T-helper 2 cell treated with Interferon-gamma antibody and Interleukin-4, amounts not matched to agents 100 ng/mL and 5 ng/mL, for 36 hours (primary cell): ENCODE measurements at regions not wholly inside any gene's neighbourhood (a gene's known extent, or its start where the extent isn't known, plus 50 kb on each side); places are given as distances from the start of the nearest gene placed in this dataset.

Experiments used
- intact Hi-C: fragments of 100-400 bp; cut with micrococcal nuclease; formaldehyde crosslinking; loops from one replicate; pipeline ENCODE4 v1.15.1; 2023

DNA sequence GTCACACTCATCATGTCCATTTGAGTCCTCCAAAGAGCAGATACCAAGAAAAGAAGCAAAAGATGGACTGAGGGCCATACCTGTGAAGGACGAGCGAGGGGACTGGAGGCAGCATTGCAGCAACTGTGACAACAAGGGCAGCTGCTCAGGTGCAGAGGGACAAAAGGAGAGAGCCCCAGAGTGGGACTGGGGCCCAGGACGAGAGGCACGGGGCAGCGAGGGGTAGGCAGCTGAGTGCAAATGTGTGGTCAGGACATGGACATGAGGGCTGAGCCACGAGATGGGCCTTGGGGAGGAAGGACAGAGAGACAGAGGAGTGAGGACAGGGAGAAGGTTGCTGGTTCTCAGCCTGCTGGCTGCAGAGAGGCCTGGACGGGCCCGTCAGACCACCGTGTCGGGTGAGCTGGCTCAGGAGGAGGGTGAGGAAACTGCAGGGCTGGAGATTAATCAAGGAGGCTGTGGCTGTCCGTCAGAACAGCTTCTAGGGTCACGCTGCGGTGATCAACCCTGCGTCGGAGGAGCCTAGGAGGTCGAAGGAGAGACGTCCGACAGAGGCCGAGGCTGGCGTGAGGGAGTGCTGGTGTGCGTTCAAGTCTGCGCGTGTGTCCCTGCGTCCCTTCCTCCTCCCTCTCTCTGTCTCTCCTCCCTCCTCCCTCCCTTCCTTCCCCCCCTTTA is 206.8 kb upstream of the HDAC4 start:
- intact Hi-C loops = no loop called here

DNA sequence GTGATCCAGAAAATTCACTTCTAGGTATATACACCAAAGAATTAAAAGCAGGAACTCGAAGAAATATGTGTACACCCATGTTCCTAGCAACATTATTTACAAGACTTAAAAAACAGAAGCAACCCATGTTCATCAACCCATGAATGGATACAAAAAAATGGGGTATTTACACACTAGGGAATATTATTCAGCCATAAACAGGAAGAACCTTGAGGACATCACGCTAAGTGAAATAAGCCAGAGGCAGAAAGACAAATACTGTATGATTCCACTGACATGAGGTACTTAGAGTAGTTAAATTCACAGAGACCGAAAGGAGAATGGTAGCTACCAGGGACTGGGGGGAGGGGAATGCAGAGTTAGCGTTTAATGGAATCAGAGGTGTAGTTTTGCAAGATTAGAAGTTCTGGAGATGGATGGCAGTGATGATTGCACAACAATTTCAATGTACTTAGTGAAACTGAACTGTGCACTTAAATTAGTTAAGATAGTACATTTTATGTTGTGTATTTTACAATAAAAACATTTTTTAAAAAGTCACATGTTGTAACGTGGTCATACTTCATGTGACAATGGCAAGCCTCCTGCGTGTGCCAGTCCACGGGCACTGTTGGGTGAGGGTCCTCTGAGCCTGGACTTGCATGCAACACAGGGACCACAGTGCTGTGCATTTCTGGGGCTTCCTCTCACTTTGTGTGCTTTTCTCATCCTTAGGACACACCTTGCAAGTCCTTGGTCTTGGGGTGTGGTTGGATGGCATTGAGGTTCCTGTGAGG is 206.1 kb upstream of the HDAC4 start:
- intact Hi-C loops = no loop called here

DNA sequence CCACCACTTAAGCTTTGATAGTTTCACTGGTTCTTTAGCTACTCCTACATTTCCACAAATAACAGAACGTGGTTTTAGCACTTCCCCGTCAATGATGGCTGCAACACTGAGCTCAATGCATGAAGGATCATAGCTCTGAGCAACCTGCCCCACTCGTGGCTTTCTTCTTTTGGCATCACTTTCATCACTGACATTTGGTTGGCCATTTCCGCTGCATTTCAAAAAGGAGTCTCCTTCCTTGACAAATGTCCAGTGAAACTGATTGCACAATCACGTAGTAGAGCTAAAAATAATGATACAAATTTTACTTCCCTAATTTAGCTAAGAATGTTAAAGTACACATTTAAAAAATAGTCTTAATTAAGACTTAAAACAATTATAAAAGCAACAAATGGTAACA is 205.2 kb upstream of the HDAC4 start:
- intact Hi-C loops = no loop called here

DNA sequence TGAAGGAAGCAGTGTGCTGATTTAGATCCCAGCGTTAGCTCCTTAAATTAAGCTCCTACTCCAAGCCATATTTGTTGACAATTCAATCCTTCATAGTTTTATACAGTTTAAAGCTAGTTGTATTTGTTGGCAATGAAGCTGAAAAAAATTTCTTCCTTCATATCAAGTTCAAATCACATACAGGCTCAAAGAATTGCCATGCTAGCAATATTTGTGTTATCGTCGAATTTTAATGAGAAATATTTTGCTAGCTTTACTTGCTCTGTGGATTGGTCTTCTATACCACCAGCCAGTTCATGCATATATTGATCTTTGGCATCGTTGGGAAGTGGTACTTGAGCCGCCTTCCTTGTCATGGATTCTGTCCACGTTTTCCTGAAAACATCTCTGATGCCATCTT is 204.6 kb upstream of the HDAC4 start:
- intact Hi-C loops = no loop called here

DNA sequence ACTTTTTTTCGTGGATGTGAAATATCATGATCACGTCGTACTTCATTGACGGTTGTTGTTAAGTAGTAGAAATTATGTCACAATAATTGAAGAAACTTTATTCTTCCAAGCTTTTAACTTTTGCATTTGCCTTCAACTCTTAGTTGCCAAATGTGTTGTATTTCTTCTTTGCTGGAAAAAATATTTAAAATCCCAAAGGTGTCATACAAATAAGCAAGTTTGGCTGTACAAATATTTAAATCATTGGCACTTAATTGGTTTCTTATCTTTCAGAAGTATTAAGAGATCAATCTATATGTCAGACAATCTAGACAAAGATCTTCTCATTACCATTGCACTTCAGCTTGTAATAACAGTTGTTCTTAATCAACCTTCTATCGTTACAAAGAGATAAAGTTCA is 204.0 kb upstream of the HDAC4 start:
- intact Hi-C loops = no loop called here

DNA sequence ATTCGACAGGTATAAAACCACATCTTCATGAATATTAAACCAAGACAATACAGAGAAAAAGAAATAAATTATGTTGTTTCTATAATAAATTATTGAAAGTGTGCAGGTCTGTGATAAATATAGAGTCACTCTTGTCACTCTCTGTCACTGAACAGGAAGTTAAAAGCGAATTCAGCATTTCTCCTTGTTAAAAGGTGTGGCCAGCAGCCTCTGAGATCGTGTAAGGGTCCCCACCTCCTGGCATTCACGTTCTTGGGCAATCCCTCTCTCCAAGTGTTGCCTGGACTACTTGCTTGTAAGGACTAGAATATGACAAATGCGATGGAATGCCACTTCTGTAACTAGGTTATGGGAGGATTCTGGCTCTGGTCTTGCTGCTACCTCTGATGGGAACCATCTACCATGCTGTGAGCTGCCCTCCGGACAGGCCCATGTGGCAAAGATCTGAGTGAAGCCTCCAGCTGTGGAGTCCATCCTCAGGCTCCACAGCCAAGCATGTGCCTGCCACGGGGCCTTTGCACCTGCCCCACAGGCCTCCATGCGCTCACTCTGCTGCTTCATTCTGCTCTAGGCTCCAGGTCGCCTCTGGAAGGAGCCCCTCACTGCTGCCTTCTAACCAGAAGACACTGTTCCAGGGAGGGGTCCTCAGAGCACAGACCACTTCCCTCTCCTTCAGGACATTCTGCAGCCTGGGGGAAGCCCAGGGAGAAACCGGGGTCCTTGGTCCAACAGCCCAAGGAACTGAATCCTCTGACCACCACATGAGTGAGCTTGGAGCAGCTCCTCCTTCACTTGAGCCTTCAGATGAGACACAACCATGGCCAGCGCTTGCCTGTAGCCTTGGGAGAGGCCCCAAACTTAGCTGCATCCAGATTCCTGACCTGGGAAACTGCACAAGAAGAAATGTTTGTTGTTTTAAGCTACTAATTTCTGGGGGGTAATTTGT is 202.9 kb upstream of the HDAC4 start:
- intact Hi-C loops = no loop called here

DNA sequence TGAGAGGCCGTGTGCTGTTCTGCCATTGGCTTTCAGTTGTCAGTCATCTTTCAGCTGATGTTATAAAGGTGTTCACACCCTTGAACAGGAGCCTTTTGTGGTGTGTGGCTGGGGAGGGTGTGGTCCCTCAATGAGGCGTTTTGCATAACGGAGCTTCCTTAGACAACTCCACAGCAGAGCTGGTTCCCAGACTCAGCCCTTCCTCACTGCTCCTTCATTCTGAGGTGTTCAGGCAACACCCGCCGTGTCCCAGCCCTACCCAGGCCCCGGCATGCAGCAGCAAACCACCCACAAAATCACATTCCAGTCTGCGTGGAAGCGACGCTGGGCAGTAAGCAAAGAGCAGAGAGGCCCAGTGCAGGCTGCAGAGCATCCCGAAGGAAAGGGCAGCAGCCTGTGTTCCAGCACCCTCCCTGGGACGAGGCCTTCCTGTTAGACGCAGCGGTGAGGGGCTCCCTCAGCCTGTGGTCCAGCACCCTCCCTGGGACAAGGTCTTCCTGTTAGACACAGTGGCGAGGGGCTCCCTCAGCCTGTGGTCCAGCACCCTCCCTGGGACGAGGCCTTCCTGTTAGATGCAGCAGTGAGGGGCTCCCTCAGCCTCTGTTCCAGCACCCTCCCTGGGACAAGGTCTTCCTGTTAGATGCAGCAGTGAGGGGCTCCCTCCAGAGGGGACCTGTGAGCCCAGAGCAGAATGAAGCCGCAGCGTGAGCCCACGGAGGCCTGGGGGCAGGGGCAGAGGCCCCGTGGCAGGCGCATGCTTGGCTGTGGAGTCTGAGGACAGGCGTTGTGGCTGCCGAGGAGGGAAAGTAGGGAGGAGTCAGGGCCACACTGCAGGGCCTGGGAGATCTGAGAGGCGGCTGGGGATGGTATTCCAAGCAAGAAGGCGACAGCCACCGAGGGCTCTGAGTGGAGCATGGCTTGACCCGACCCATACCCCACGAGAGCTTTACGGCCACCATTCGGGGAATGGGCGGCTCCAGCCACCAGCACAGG is 201.8 kb upstream of the HDAC4 start:
- intact Hi-C loops = no loop called here

DNA sequence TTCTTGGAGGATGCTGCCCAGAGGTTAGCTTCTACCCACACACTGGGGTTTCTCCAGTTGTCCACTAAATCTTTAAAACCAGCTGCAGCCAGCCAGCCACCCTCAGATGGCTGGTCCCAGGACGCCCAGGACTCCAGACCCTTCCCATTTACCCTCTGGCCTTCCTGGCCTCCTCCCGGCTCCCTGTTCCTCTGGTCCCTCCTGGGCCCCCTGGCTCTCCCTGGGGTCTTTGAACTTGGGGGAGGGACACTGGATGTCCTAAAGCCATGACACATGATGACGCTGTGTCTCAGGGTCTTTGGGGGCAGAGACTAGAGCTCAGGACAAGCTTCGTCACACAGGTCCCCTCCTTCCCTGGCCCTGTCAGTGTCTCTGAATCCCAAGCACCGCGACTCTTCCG is 201.1 kb upstream of the HDAC4 start:
- intact Hi-C loops = no loop called here

DNA sequence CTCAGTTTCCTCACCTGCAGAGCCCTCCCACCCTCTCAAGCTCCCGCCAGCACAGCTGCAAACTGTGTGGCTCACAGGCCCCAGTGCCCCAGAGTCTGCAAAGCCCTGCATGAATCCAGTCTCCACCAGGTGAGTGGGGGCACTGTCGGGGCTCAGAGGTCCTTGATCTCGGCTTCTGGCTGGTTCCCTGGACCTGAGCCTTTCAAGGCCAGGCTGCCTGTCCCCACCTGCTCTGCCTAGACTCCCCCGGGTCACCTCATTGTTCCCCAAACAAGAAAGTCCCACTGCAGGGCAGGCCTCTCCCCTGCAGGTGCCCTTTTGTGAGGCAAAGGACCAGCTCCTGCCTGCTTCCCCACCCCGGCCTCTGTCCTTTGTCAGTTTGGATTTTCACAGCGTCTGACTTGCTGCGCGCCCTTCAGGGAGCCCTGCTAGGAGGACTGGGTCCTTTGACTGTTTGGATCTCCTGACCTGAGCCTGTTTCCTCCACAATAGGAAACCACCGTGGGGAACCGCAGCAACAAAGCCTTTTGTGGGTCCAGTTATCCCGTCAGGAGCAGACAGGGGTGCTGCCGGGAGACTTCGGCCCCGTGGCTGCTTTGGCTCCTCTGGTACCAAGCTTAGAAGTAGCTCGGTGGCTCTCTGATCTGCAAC is 200.5 kb upstream of the HDAC4 start:
- intact Hi-C loops = no loop called here

DNA sequence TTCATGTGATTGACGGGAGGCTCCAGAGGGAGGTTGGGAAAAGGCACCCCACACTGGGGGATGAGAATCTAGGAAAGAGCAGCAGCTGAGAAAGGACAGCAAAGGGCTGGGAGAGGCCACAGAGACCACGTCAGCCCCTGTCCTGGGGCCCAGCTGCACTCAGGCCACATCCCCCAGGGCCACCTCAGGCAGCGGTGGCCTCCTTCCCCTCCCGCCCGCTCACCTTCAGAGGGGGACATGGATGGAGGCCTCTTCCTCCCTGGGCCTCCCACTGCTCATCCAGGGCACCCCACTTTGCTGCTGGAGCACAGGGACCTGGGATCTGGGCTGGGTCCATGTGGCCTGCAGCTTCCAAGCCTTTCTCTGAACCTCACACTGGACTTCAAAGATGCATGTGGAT is 199.8 kb upstream of the HDAC4 start:
- intact Hi-C loops = no loop called here

DNA sequence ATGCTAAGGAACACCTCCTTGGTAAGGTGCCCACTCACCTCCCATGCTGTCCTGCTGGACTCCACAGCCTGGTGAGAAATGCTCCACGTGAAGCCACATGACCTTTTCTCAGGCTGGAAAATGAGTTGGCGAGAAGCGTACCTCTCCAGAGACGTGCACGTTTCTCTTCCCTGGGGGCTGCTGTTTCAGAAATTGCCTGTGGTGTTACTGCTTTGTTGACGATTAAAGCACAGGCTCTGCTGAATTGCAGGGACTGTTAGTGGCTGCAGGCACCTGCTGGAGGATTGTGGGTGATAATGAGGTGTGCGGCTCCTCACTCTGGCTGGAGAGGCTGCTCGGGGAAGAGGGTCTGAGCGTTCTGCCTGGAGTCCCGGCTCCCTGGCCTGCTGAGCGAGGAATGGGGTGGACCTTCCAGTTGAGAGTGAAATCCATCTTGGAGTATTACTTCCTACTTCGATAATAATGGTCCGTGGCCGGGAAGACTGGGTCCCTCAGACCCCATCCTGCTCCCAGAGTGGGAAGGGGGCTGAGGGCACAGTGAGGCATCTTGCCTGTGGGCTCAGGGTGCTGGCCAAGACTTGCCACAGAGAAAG is 199.3 kb upstream of the HDAC4 start:
- intact Hi-C loops = no loop called here

DNA sequence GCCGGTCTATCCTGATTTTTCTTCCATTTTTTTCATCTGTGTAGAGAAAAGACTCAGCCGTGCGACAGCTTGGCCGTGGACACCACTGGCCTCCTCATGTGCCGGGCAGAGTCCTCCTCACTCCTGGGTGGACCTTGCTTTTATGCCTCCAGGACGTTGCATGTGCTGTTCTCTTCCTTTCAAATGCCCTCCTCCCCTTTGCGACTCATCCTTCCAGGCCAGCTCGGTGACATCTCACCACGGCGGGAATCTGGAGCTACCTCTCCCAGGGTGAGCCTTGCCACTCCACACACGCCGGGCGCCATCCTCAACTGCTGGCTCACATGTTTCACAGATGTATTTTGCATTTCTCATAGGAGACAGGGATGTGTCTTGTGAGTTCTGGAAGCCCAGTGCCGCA is 198.5 kb upstream of the HDAC4 start:
- intact Hi-C loops = no loop called here

DNA sequence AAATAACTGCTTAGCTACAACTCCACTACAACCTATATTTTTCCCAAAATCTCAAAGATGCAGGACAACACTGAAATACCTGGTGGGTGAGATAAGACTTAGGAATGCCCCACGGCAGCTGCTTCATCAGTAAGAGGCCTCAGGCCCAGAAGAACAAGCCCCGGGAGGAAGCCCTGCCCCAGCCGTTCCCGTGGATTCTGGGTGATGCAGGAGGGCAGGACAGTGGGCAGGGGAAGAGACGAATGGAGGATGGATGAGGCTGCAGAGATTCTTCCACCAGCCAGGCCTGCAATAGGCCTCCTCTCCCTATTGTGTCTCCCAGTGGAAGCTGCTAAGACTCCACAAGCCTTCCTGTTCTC is 197.9 kb upstream of the HDAC4 start:
- intact Hi-C loops = no loop called here

DNA sequence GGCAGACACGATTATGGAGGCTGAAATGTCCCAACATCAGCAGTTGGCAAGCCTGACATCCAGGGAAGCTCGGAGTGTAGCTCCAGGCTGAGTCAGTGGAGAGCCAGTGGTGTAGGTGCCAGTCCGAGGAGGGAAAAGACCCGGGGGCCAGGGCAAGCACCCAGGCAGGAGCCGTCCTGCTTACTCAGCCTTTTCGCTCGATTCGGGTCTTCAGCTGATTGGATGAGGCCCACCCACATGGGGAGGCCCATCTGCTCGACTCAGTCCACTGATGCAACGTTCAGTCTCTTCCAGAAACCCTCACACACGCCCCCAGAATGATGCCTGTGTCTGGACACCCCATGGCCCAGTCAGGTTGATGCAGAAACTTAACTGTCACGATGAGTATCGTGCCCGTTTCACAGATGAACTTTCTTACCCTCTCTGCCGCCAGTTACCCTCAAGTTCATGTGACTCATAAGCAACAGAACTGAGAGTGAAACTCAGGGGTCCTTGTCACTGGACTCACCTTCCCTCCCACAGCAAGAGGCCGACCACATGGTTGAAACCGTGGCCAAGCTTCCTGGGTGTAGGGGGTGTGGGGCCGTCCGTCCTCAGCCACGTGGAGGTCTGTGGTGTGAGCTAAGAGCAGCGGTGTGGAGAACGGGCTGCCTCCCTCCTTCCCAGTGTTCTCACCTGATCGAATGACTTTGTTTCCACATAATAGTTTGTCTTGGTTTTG is 197.4 kb upstream of the HDAC4 start:
- intact Hi-C loops = no loop called here

DNA sequence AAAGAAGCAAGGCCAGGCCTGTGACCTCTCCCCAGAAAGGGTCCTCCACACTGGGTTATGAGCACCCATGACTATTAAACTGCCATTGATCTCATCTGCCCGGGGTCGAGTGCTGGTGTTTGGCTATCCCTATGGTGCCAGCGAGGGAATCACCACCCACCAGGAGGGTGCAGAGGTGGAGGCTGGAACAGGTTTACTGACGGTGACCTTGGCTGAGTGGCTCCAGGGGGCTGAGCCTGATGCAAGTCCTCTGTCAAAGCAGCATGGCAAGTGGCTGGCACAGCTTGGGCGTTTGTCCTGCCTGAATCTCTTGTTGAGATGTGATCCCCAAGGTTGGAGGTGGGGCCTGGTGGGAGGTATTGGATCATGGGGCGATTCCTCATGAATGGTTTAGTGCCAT is 196.4 kb upstream of the HDAC4 start:
- intact Hi-C loops = no loop called here

DNA sequence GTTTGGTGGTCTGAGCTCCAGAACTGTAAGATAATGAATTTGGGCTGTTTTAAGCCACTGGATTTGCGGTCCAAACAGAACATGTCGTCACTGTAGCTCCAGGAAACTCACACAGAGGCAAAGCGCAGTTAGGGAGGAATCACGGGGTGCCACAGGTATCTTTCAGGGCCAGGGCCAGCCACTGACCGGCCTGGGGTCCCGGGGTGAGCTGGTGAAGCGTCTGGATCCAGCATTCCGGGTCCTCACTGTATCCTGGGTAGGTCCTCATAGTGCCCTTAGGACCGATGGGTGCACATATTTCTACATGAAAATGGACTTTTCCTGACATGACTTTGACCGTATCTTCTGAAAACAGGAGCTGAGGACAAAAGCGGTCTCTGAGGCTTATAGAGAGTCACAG is 196.0 kb upstream of the HDAC4 start:
- intact Hi-C loops = no loop called here

DNA sequence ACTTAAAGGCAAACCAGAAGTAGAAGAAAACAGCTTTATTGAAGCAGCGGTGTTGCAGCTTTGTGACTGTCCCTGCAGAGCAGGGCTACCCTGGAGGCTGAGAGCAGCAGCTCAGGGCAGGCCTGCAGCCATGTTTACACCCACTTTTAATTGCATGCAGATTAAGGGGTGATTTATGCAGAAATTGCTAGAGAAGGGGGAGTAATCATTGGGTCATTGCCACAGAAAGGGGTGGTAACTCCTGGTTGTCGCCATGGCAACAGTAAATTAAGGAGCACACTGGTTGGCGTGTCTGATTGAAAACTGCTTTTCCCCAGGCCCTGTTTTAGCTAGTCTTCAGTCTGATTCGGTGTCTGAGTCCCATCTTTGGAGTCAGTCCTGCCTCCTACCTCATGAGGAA is 195.4 kb upstream of the HDAC4 start:
- intact Hi-C loops = no loop called here

DNA sequence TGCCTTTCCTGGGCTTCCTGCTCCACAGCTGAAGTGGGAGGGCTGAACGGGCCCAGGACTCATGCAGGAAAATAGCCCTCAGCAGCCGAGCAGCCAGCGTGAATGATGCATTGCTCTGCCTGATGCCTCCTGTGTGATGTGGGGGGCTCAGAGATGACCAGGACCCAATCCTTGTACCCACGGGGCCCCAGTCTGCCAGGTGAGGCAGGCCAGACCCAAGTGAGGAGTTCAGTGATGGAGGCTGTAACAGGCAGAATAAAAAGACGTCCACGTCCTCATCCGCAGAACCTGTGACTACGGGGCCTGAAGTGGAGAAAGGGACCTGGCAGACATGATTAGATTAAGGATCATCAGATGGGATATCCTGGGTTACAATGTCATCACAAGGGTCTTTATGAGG is 194.9 kb upstream of the HDAC4 start:
- intact Hi-C loops = no loop called here
